HG02759 (cell line): ENCODE measurements at regions not wholly inside any gene's neighbourhood (a gene's known extent, or its start where the extent isn't known, plus 50 kb on each side); places are given as distances from the start of the nearest gene placed in this dataset.
"Not testable (repeated sequence)": the region's sequence is repeated elsewhere in the genome, so short reads cannot be mapped to it uniquely, and the experiment has no call there.

Experiments
- ATAC-seq: cut with Tn5 transposase; IDR thresholded peaks from one replicate; pipeline ENCODE4 v1.9.1; 2021; ENCODE audit warnings: mild to moderate bottlenecking, moderate library complexity; ENCODE audit not compliant: unreplicated experiment

GRCh38 chr7:9200626-9201025 lies 767.2 kb downstream of the NXPH1 start:
- ATAC-seq: no peak

GRCh38 chr7:9201928-9202327 lies 768.5 kb downstream of the NXPH1 start:
- ATAC-seq: no peak

- no peak for ATAC-seq
Observed at GRCh38 chr7:9204571-9204970, 771.2 kb downstream of the NXPH1 start.

- no peak for ATAC-seq
Observed at GRCh38 chr7:9210114-9210513, 776.7 kb downstream of the NXPH1 start.

- ATAC-seq: no peak
Observed at GRCh38 chr7:9217204-9217603, 783.8 kb downstream of the NXPH1 start.

GRCh38 chr7:9226500-9226899 lies 793.1 kb downstream of the NXPH1 start:
- ATAC-seq: no peak

GRCh38 chr7:9231630-9232121 lies 798.3 kb downstream of the NXPH1 start:
- no peak for ATAC-seq

GRCh38 chr7:9240001-9240400 lies 806.6 kb downstream of the NXPH1 start:
- ATAC-seq: no peak

- no peak for ATAC-seq
Observed at GRCh38 chr7:9241826-9242225, 808.4 kb downstream of the NXPH1 start.

GRCh38 chr7:9242636-9243035 lies 809.2 kb downstream of the NXPH1 start:
- no peak for ATAC-seq

GRCh38 chr7:9250876-9251275 lies 817.5 kb downstream of the NXPH1 start:
- ATAC-seq: no peak

GRCh38 chr7:9264395-9264794 lies 831.0 kb downstream of the NXPH1 start:
- no peak for ATAC-seq

- no peak for ATAC-seq
Observed at GRCh38 chr7:9280088-9280487, 846.7 kb downstream of the NXPH1 start.

GRCh38 chr7:9283246-9283645 lies 849.8 kb downstream of the NXPH1 start:
- ATAC-seq: no peak

GRCh38 chr7:9302436-9302835 lies 869.0 kb downstream of the NXPH1 start:
- ATAC-seq: no peak

GRCh38 chr7:9307131-9307530 lies 873.7 kb downstream of the NXPH1 start:
- ATAC-seq: no peak

GRCh38 chr7:9324513-9324912 lies 891.1 kb downstream of the NXPH1 start:
- ATAC-seq: no peak

GRCh38 chr7:9328296-9328695 lies 894.9 kb downstream of the NXPH1 start:
- ATAC-seq: no peak

- ATAC-seq: no peak
Observed at GRCh38 chr7:9349625-9350024, 916.2 kb downstream of the NXPH1 start.

GRCh38 chr7:9391221-9391620 lies 957.8 kb downstream of the NXPH1 start:
- ATAC-seq: no peak

- ATAC-seq: no peak
Observed at GRCh38 chr7:9391984-9392383, 958.6 kb downstream of the NXPH1 start.

- not testable (repeated sequence) for ATAC-seq
Observed at GRCh38 chr7:9404386-9404785, 971.0 kb downstream of the NXPH1 start.

- no peak for ATAC-seq
Observed at GRCh38 chr7:9407816-9408215, 974.4 kb downstream of the NXPH1 start.

- no peak for ATAC-seq
Observed at GRCh38 chr7:9453521-9453920, 1020.1 kb downstream of the NXPH1 start.
